Smooth muscle cell (in vitro differentiated cells): ENCODE measurements at regions not wholly inside any gene's neighbourhood (a gene's known extent, or its start where the extent isn't known, plus 50 kb on each side); places are given as distances from the start of the nearest gene placed in this dataset.

Experiments
- DNase-seq: peaks from one replicate; lab custom pipeline; 2025; ENCODE audit not compliant: unreplicated experiment; lab: John Stamatoyannopoulos, UW
- H2AFZ ChIP-seq: fragments of 200-600 bp; sonication (generic); 2 replicates; pipeline ENCODE4 v1.6.0; 2016; ENCODE audit warnings: antibody characterized with exemption, low read depth, mild to moderate bottlenecking
- H3F3A ChIP-seq: fragments of 200-600 bp; sonication (generic); 2 replicates; pipeline ENCODE4 v1.6.0; 2017; ENCODE audit warnings: antibody characterized with exemption, low read depth
- H3K27ac ChIP-seq: fragments of 200-600 bp; sonication (generic); 2 replicates; pipeline ENCODE4 v1.5.1; 2016; ENCODE audit warnings: low read depth, mild to moderate bottlenecking
- H3K27me3 ChIP-seq: fragments of 200-600 bp; sonication (generic); 2 replicates; pipeline ENCODE4 v1.6.1; 2016; ENCODE audit warnings: low read depth, mild to moderate bottlenecking
- H3K36me3 ChIP-seq: fragments of 200-600 bp; sonication (generic); 2 replicates; pipeline ENCODE4 v1.5.1; 2016; ENCODE audit warnings: low read depth
- H3K4me1 ChIP-seq: fragments of 200-600 bp; sonication (generic); 2 replicates; pipeline ENCODE4 v1.5.1; 2016; ENCODE audit warnings: low read depth
- H3K4me2 ChIP-seq: fragments of 200-600 bp; sonication (generic); 2 replicates; pipeline ENCODE4 v1.6.0; 2016; ENCODE audit warnings: mild to moderate bottlenecking
- H3K4me3 ChIP-seq: fragments of 200-600 bp; sonication (generic); 2 replicates; pipeline ENCODE4 v1.5.1; 2016; ENCODE audit warnings: mild to moderate bottlenecking
- H3K79me2 ChIP-seq: fragments of 200-600 bp; sonication (generic); 2 replicates; pipeline ENCODE4 v1.6.0; 2016; ENCODE audit warnings: low read depth, mild to moderate bottlenecking
- H3K9ac ChIP-seq: fragments of 200-600 bp; sonication (generic); 2 replicates; pipeline ENCODE4 v1.6.0; 2016; ENCODE audit warnings: low read depth
- H3K9me3 ChIP-seq: fragments of 200-600 bp; sonication (generic); replicated peaks from 2 replicates; pipeline ENCODE4 v1.5.1; 2016; ENCODE audit warnings: low read depth
- H4K20me1 ChIP-seq: fragments of 200-600 bp; sonication (generic); 2 replicates; pipeline ENCODE4 v1.6.0; 2016; ENCODE audit warnings: low read depth
- WGBS: methylation state at CpG from one replicate; pipeline ENCODE4 v1.1.7; 2016; ENCODE audit warnings: low lambda C conversion rate; 5-methylcytosine and 5-hydroxymethylcytosine counted together
- TF ChIP-seq, protein P1 (sequence below): fragments of 200-600 bp; sonication (generic); IDR thresholded peaks from 2 replicates; pipeline ENCODE4 v1.5.1; 2017; ENCODE audit warnings: borderline replicate concordance, mild to moderate bottlenecking, antibody characterized with exemption; ENCODE audit not compliant: insufficient read depth, poor library complexity, severe bottlenecking

DNA sequence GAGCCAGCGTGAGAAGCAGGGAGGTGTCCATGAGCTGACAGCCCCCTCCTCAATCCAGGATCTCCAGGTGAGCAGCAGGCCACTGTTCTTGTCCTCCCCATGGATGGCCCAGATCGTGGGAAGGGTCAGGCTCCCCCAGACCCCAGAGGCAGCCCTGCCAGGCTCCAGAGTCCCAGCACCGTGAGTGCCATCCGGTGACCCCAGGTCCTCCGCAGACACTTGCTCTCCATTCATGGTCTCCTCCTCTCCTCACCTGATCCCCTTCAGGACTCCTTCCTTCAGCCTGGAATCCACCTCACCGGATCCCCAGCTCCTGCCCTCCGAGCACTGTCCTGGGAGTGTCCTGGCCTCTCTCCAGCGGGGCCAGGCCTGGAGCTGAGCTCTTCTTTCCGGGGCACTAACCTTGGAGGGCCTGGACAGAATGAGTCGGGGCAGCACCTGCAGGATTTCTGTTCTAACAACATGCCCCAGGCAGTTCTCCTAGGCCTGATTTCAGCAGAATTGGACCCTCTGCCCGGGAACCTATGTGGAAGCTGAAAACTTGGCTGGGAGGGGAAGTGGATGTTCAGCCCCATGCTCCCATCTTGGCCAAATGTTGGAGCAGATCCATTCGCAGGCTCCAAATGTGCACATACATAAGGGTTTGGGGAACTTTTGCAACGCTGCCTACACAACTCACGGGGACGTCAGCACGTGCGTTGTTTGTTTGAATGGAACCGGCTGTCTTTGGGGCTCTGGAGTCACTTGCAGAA lies 341.6 kb upstream of the SFSWAP start:
- Histone ChIP-seq H3K9me3 (no peaks in the 10 kb centered on the region), H3K36me3 (no peaks in the 10 kb centered on the region), H3K9ac (no peak overlapping the region), H3K4me1 (no peaks in the 10 kb centered on the region), H4K20me1 (no peaks in the 10 kb centered on the region), H3K27me3 (no peaks in the 10 kb centered on the region), H3K4me3 (no peak overlapping the region), H3K27ac (no peak overlapping the region), H2AFZ (no peak overlapping the region), H3F3A (no peaks in the 10 kb centered on the region), H3K4me2 (no peak overlapping the region), H3K79me2 (no peaks in the 10 kb centered on the region)
- DNase-seq, result no peak
- TF ChIP-seq, protein P1, sequence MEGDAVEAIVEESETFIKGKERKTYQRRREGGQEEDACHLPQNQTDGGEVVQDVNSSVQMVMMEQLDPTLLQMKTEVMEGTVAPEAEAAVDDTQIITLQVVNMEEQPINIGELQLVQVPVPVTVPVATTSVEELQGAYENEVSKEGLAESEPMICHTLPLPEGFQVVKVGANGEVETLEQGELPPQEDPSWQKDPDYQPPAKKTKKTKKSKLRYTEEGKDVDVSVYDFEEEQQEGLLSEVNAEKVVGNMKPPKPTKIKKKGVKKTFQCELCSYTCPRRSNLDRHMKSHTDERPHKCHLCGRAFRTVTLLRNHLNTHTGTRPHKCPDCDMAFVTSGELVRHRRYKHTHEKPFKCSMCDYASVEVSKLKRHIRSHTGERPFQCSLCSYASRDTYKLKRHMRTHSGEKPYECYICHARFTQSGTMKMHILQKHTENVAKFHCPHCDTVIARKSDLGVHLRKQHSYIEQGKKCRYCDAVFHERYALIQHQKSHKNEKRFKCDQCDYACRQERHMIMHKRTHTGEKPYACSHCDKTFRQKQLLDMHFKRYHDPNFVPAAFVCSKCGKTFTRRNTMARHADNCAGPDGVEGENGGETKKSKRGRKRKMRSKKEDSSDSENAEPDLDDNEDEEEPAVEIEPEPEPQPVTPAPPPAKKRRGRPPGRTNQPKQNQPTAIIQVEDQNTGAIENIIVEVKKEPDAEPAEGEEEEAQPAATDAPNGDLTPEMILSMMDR, result no peak
- 90% methylated on average over 18 of the region's 18 CpGs for WGBS

DNA sequence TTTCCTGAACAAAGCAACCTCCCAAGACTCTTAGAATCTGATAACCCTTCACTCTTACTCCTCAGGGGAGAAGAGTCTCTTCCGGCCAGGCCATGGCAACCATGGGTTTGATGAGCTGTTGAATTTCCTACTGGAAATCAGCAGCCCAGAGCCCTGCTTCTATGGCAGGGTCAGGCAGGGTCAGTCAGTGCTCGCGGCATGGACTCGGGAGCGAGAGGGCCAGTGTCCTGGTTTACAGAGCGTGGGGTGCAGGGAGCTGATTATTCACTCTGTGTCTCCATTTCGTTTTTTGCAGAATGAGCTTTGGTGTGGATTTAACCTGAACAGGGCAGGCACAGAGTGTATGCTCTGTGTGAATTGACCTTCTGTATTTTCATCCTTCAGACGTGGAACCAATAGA lies 340.6 kb upstream of the SFSWAP start:
- Histone ChIP-seq H3K4me3 (no peak overlapping the region), H3K27me3 (no peaks in the 10 kb centered on the region)
- 84% methylated on average over 8 of the region's 8 CpGs for WGBS

DNA sequence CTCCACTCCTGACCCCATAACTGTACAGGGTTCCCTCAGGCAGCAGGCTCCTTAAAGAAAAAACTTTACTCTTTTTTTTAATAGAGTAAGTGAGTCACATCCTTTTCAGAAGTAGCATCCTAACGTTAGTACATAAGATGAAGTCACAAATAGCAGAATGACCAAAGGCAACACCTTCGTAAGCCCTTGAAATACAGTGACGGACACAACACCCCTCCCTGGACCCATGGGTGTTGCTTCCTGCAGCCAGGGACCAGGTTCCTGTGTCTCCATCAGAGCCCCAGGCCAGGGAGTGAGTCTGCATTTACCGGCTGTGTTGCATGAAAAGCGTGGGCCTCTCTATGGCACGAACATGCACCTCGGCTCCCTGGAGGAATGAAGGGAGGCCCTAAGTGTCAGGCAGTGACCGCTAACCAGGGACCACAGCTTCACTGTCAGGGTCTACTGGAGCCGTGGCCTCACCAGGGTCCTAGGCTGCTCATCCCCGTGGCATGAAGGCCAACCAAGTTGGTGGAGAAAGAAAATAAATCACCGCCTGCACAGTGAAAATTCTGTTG lies 340.0 kb upstream of the SFSWAP start:
- H3F3A ChIP-seq, result no peaks in the 10 kb centered on the region
- H3K79me2 ChIP-seq, result no peaks in the 10 kb centered on the region
- no peak for DNase-seq
- no peaks in the 10 kb centered on the region for H4K20me1 ChIP-seq
- TF ChIP-seq, protein P1, result no peak
- H3K4me1 ChIP-seq, result no peaks in the 10 kb centered on the region
- no peak overlapping the region for H3K27ac ChIP-seq
- H2AFZ ChIP-seq, result no peak overlapping the region
- H3K4me2 ChIP-seq, result no peak overlapping the region
- 81% methylated on average over 11 of the region's 11 CpGs for WGBS
- no peaks in the 10 kb centered on the region for H3K27me3 ChIP-seq
- H3K36me3 ChIP-seq, result no peaks in the 10 kb centered on the region
- H3K9me3 ChIP-seq, result no peaks in the 10 kb centered on the region
- H3K9ac ChIP-seq, result no peak overlapping the region
- no peak overlapping the region for H3K4me3 ChIP-seq

More for the DNA sequence above, 340.6 kb upstream of the SFSWAP start:
- Histone ChIP-seq H2AFZ (no peak overlapping the region), H3K4me2 (no peak overlapping the region), H3K9me3 (no peaks in the 10 kb centered on the region), H3K9ac (no peak overlapping the region), H4K20me1 (no peaks in the 10 kb centered on the region), H3F3A (no peaks in the 10 kb centered on the region), H3K27ac (no peak overlapping the region), H3K79me2 (no peaks in the 10 kb centered on the region), H3K4me1 (no peaks in the 10 kb centered on the region), H3K36me3 (no peaks in the 10 kb centered on the region)
- DNase-seq, result no peak
- TF ChIP-seq, protein P1, result no peak
